GM23248 (cell line): ENCODE measurements at regions not wholly inside any gene's neighbourhood (a gene's known extent, or its start where the extent isn't known, plus 50 kb on each side); places are given as distances from the start of the nearest gene placed in this dataset.

Source experiments
- DNase-seq: peaks from one replicate; pipeline ENCODE4 v3.0.0-alpha.2; 2015
- H2AFZ ChIP-seq: fragments of 200-600 bp; sonication (generic); 2 replicates; pipeline ENCODE4 v1.6.1; 2016; ENCODE audit warnings: antibody characterized with exemption
- H3F3A ChIP-seq: fragments of 200-600 bp; sonication (generic); 2 replicates; pipeline ENCODE4 v1.6.1; 2016; ENCODE audit warnings: mild to moderate bottlenecking, antibody characterized with exemption, mixed run types; ENCODE audit not compliant: insufficient read depth
- H3K27ac ChIP-seq: fragments of 200-600 bp; sonication (generic); 2 replicates; pipeline ENCODE4 v1.5.1; 2016; ENCODE audit warnings: mild to moderate bottlenecking
- H3K27me3 ChIP-seq: fragments of 200-600 bp; sonication (generic); replicated peaks from 2 replicates; pipeline ENCODE4 v1.6.1; 2016; ENCODE audit warnings: mild to moderate bottlenecking; ENCODE audit not compliant: insufficient read depth
- H3K36me3 ChIP-seq: fragments of 200-600 bp; sonication (generic); 2 replicates; pipeline ENCODE4 v1.6.1; 2016; ENCODE audit warnings: low read depth, mild to moderate bottlenecking
- H3K4me1 ChIP-seq: fragments of 200-600 bp; sonication (generic); 2 replicates; pipeline ENCODE4 v1.6.1; 2016; ENCODE audit warnings: mild to moderate bottlenecking; ENCODE audit not compliant: insufficient read depth
- H3K4me2 ChIP-seq: fragments of 200-600 bp; sonication (generic); one replicate; pipeline ENCODE4 v1.6.1; 2016; ENCODE audit warnings: mild to moderate bottlenecking; ENCODE audit not compliant: unreplicated experiment
- H3K4me3 ChIP-seq: fragments of 200-600 bp; sonication (generic); 2 replicates; pipeline ENCODE4 v1.5.1; 2016; ENCODE audit warnings: mild to moderate bottlenecking
- H3K79me2 ChIP-seq: fragments of 200-600 bp; sonication (generic); 2 replicates; pipeline ENCODE4 v1.6.1; 2016; ENCODE audit warnings: mild to moderate bottlenecking; ENCODE audit not compliant: insufficient read depth
- H3K9ac ChIP-seq: fragments of 200-600 bp; sonication (generic); 2 replicates; pipeline ENCODE4 v1.6.1; 2016; ENCODE audit warnings: mild to moderate bottlenecking
- H3K9me2 ChIP-seq: fragments of 200-600 bp; sonication (generic); 2 replicates; pipeline ENCODE4 v1.6.1; 2016; ENCODE audit warnings: mixed run types, mild to moderate bottlenecking, moderate library complexity; ENCODE audit not compliant: insufficient read depth
- H3K9me3 ChIP-seq: fragments of 200-600 bp; sonication (generic); one replicate; pipeline ENCODE4 v1.6.1; 2017; ENCODE audit warnings: low read depth
- H4K20me1 ChIP-seq: fragments of 200-600 bp; sonication (generic); 2 replicates; pipeline ENCODE4 v1.6.0; 2016; ENCODE audit not compliant: insufficient read depth
- EZH2 ChIP-seq: fragments of 200-600 bp; sonication (generic); IDR thresholded peaks from 2 replicates; pipeline ENCODE4 v1.6.1; 2018; ENCODE audit warnings: antibody characterized with exemption, mild to moderate bottlenecking; ENCODE audit not compliant: insufficient read depth, poor library complexity, severe bottlenecking
- EZH2phosphoT487 ChIP-seq: fragments of 200-600 bp; sonication (generic); IDR thresholded peaks from 2 replicates; pipeline ENCODE4 v1.6.1; 2018; ENCODE audit warnings: antibody characterized with exemption, moderate library complexity, mild to moderate bottlenecking, low read depth; ENCODE audit not compliant: insufficient read depth
- WGBS, 2 experiments: methylation state at CpG; one replicate each; pipeline ENCODE4 v1.1.6; 2015 to 2017; ENCODE audit warnings: low lambda C conversion rate in 2 of 2, low coverage in 1 of 2; ENCODE audit errors: missing lambda C conversion rate in 2 of 2; 5-methylcytosine and 5-hydroxymethylcytosine counted together
- in situ Hi-C: fragments of 300-500 bp; cut with MboI; formaldehyde crosslinking; loops from 2 replicates; pipeline ENCODE4 v1.15.0; 2020

DNA sequence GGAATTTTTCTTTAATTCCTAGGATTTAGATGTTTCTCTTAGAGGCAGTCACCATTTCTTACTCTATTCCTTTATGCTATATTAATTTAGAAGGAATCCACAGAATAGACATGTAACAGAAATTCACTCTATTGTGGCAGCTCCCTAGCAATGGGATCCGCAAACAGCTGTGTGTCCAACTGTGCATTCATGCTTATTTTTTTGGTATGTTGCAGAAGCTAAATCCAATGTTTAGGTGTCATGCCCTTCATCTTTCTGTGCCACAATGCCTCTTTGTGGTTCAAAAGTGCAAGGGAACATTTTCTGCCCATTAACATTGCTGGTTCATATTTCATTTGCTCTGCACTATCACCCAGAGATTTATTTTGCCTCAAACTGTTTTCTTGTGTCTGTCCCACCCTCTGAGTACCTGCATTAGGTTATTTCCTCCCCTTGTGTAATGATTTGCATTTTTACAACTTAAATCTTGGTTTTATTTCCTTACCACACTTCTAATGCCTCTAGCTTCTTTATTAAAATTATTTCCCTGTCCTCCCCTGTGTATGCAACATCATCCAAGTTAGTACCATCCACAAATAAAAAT lies 816.5 kb downstream of the EFNA5 start:
- Histone ChIP-seq H3K4me2 (no peak overlapping the region), H3K36me3 (no peaks in the 10 kb centered on the region), H3K27me3 (no peaks in the 10 kb centered on the region), H4K20me1 (no peaks in the 10 kb centered on the region), H3K9me3 (no peaks in the 10 kb centered on the region), H2AFZ (no peak overlapping the region), H3K9ac (no peak overlapping the region), H3K4me1 (no peaks in the 10 kb centered on the region), H3K4me3 (no peak overlapping the region), H3K79me2 (no peaks in the 10 kb centered on the region), H3K9me2 (no peaks in the 10 kb centered on the region), H3K27ac (no peak overlapping the region), H3F3A (no peaks in the 10 kb centered on the region)
- DNase-seq: no peak
- no peak for TF ChIP-seq EZH2
- no peak for TF ChIP-seq EZH2phosphoT487
- 81 to 92% methylated on average over 1 of the region's 1 CpG for WGBS, 2 experiments
- in situ Hi-C loops: no loop called here

DNA sequence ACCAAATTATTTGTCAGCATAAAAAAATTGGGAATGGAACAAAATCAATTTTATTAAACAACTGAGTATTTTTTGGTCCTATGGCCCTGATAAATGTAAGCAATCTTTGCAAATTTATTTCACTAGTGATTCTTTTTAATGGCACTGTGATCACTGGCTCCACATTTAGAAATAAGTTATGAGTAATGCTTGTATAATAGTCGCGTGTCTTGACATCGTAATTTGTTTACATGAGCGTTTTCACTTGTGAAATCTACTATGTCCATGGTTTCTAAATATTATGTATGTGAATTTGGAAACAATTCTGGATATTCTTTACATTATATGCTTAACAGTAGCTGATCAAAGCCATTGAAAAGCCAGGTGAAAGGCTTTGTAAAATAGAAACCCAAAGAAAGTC lies 817.5 kb downstream of the EFNA5 start:
- Histone ChIP-seq H3K27me3 (no peaks in the 10 kb centered on the region), H3K9ac (no peak overlapping the region), H3K27ac (no peak overlapping the region), H3F3A (no peaks in the 10 kb centered on the region), H2AFZ (no peak overlapping the region), H3K9me2 (no peaks in the 10 kb centered on the region), H3K36me3 (no peaks in the 10 kb centered on the region), H3K9me3 (no peaks in the 10 kb centered on the region), H3K4me1 (no peaks in the 10 kb centered on the region), H3K4me2 (no peak overlapping the region), H3K4me3 (no peak overlapping the region), H3K79me2 (no peaks in the 10 kb centered on the region), H4K20me1 (no peaks in the 10 kb centered on the region)
- no peak for TF ChIP-seq EZH2
- no peak for TF ChIP-seq EZH2phosphoT487
- in situ Hi-C loops: no loop called here
- 35 to 47% methylated on average over 4 of the region's 4 CpGs for WGBS, 2 experiments
- DNase-seq: no peak

DNA sequence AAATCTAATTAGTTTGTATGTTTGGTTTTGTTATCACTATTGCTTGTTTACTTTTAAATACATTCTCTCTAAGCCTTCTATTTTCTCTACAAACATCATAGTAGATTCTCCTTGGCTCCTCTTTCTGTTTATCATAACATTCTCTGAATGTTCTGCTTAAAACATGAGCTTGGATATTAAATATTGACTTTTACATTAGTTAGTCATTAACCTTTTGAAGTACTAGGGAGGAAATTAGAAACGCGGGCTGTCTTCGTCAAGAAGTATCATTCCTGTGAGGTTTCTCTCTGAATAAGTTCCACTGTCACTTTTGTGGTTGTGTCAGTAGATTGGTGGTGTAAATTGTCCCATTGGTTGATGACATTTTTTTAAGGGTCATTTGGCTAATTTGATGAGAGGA lies 821.5 kb downstream of the EFNA5 start:
- H3K27me3 ChIP-seq: no peaks in the 10 kb centered on the region
- no peak overlapping the region for H3K27ac ChIP-seq
- 80 to 92% methylated on average over 3 of the region's 3 CpGs for WGBS, 2 experiments
- no peak overlapping the region for H3K4me3 ChIP-seq
- no peak overlapping the region for H3K9ac ChIP-seq
- no peak for DNase-seq
- H3K9me2 ChIP-seq: no peaks in the 10 kb centered on the region
- in situ Hi-C loops: no loop called here
- H3K9me3 ChIP-seq: no peaks in the 10 kb centered on the region
- H3K4me1 ChIP-seq: no peaks in the 10 kb centered on the region
- no peak overlapping the region for H2AFZ ChIP-seq
- no peaks in the 10 kb centered on the region for H3K36me3 ChIP-seq
- H3K4me2 ChIP-seq: no peak overlapping the region
- no peaks in the 10 kb centered on the region for H4K20me1 ChIP-seq
- TF ChIP-seq EZH2phosphoT487 (no peak), EZH2 (no peak)
- no peaks in the 10 kb centered on the region for H3K79me2 ChIP-seq
- no peaks in the 10 kb centered on the region for H3F3A ChIP-seq

DNA sequence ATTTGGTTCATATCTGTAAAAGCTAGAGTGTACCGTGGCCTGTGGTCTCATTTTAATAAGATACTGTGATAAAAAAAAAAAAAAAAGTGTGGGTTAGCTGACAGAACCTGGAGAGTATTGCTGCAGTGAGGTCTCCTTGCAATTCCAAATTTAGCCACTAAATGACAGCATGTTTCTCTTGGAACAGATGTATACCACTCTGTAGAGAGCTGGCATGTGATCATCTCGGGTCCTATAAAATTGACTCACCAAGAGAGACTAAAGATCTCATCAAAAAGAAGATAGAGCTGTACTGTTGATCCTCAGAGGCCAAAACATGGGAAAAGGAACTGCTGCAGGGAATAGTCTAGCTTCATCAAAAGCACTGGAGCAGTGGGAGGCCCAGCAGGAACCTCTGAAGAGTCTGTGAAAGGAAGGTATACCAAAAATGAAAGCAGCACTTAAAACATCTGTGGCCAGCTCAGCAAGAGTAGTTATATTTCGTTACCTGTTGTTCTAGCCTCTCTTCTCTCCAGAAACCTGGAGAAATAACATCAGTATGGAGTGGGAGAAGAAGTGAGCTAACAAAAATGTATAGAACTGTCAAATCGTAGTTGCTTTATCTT lies 826.8 kb downstream of the EFNA5 start:
- Histone ChIP-seq H3F3A (no peaks in the 10 kb centered on the region), H3K4me1 (no peaks in the 10 kb centered on the region), H4K20me1 (no peaks in the 10 kb centered on the region), H3K9me2 (no peaks in the 10 kb centered on the region), H2AFZ (no peak overlapping the region), H3K27me3 (no peaks in the 10 kb centered on the region), H3K27ac (no peak overlapping the region), H3K9ac (no peak overlapping the region), H3K36me3 (no peaks in the 10 kb centered on the region), H3K79me2 (no peaks in the 10 kb centered on the region), H3K9me3 (no peaks in the 10 kb centered on the region), H3K4me2 (no peak overlapping the region), H3K4me3 (no peak overlapping the region)
- in situ Hi-C loops: no loop called here
- no peak for TF ChIP-seq EZH2phosphoT487
- TF ChIP-seq EZH2: no peak
- no peak for DNase-seq
- WGBS, 2 experiments: 15 to 16% methylated on average over 4 of the region's 4 CpGs

DNA sequence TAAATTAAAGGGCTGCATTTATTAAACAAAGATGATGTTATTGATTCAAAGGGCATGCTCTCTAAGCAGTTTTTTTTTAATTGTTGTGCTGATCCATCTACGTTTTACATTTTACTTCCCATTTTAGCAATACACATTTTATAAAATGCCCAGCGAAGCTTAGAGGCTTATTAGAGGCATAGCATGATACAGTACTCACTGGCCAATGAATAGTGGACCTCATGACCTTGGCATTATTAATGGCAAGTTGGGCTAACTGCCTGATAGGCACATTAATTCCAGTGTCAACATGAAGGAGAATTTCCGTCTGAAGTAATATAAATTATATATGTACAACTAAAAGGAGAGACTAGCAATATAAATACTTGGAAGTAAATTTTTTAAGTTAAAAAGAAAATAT lies 837.2 kb downstream of the EFNA5 start:
- in situ Hi-C loops: no loop called here
- Histone ChIP-seq H3K4me1 (no peaks in the 10 kb centered on the region), H2AFZ (no peak overlapping the region), H3K27ac (no peak overlapping the region), H3K27me3 (no peaks in the 10 kb centered on the region), H4K20me1 (no peaks in the 10 kb centered on the region), H3K9ac (no peak overlapping the region), H3F3A (no peaks in the 10 kb centered on the region), H3K9me3 (no peaks in the 10 kb centered on the region), H3K79me2 (no peaks in the 10 kb centered on the region), H3K36me3 (no peaks in the 10 kb centered on the region), H3K4me3 (no peak overlapping the region), H3K9me2 (no peaks in the 10 kb centered on the region), H3K4me2 (no peak overlapping the region)
- 21 to 27% methylated on average over 3 of the region's 3 CpGs for WGBS, 2 experiments
- no peak for TF ChIP-seq EZH2
- TF ChIP-seq EZH2phosphoT487: no peak
- DNase-seq: no peak
